WTC11 (cell line): ENCODE measurements at regions not wholly inside any gene's neighbourhood (a gene's known extent, or its start where the extent isn't known, plus 50 kb on each side); places are given as distances from the start of the nearest gene placed in this dataset.

Source experiments
- ATAC-seq: fragments of 200-7000 bp; cut with Tn5 transposase; 2 replicates; pipeline ENCODE4 v1.10.0; 2021; ENCODE audit warnings: mild to moderate bottlenecking, moderate library complexity
- CTCF ChIA-PET: fragments of 300-600 bp; sonication (Branson Sonifier 250); formaldehyde crosslinking; loops from one replicate; lab custom pipeline; 2021; ENCODE audit warnings: antibody characterized with exemption; lab: Charles Lee
- POLR2A ChIA-PET: fragments of 350-600 bp; sonication (Branson Sonifier 250); formaldehyde crosslinking; loops from one replicate; lab custom pipeline; 2021; ENCODE audit warnings: antibody characterized with exemption; lab: Charles Lee
- DNase-seq: peaks from one replicate; pipeline ENCODE4 v3.0.0; 2021; ENCODE audit warnings: low spot score
- H3K27ac Mint-ChIP-seq: 2 replicates; pipeline ENCODE4 v1.8.0; 2021; ENCODE audit warnings: mixed read lengths
- H3K27me3 Mint-ChIP-seq: 2 replicates; pipeline ENCODE4 v1.8.0; 2021; ENCODE audit warnings: low read depth, mild to moderate bottlenecking, moderate library complexity, mixed read lengths
- H3K36me3 Mint-ChIP-seq: 2 replicates; pipeline ENCODE4 v1.8.0; 2021; ENCODE audit warnings: mixed read lengths
- H3K4me1 Mint-ChIP-seq: 2 replicates; pipeline ENCODE4 v1.8.0; 2022; ENCODE audit warnings: mixed read lengths
- H3K4me3 Mint-ChIP-seq: 2 replicates; pipeline ENCODE4 v1.8.0; 2021; ENCODE audit warnings: mild to moderate bottlenecking, moderate library complexity, mixed read lengths
- H3K9me3 Mint-ChIP-seq: 2 replicates; pipeline ENCODE4 v1.8.0; 2021; ENCODE audit warnings: mixed read lengths
- ARID4B ChIP-seq: sonication (generic); formaldehyde crosslinking; IDR thresholded peaks from 2 replicates; pipeline ENCODE4 v1.8.0; 2023; ENCODE audit warnings: missing genetic modification reagents, mild to moderate bottlenecking, borderline replicate concordance
- ATF3 ChIP-seq: sonication (generic); formaldehyde crosslinking; conservative IDR thresholded peaks from 2 replicates; pipeline ENCODE4 v1.8.1; 2022; ENCODE audit warnings: mild to moderate bottlenecking, missing genetic modification reagents
- ERG ChIP-seq: fragments of 250-450 bp; sonication (Bioruptor Pico); IDR thresholded peaks from 2 replicates; pipeline ENCODE4 v1.8.0; 2021; ENCODE audit warnings: mild to moderate bottlenecking
- FOXP1 ChIP-seq: sonication (generic); formaldehyde crosslinking; IDR thresholded peaks from 2 replicates; pipeline ENCODE4 v1.8.0; 2022; ENCODE audit warnings: missing genetic modification reagents, mild to moderate bottlenecking, moderate library complexity, borderline replicate concordance
- NR1H2 ChIP-seq: sonication (generic); formaldehyde crosslinking; IDR thresholded peaks from 2 replicates; pipeline ENCODE4 v1.9.0; 2021; ENCODE audit warnings: mild to moderate bottlenecking, moderate library complexity, missing genetic modification reagents
- PREB ChIP-seq: sonication (generic); formaldehyde crosslinking; IDR thresholded peaks from 2 replicates; pipeline ENCODE4 v1.8.1; 2022; ENCODE audit warnings: mild to moderate bottlenecking, missing genetic modification reagents, moderate library complexity, borderline replicate concordance
- ZBTB43 ChIP-seq: sonication (generic); formaldehyde crosslinking; IDR thresholded peaks from 2 replicates; pipeline ENCODE4 v1.8.1; 2023; ENCODE audit warnings: mild to moderate bottlenecking, missing genetic modification reagents
- ZNF425 ChIP-seq: fragments of 250-450 bp; sonication (Bioruptor Pico); conservative IDR thresholded peaks from 2 replicates; pipeline ENCODE4 v1.9.0; 2021; ENCODE audit warnings: mild to moderate bottlenecking
- ZNF532 ChIP-seq: fragments of 250-450 bp; sonication (Bioruptor Pico); IDR thresholded peaks from 2 replicates; pipeline ENCODE4 v1.9.0; 2021; ENCODE audit warnings: mild to moderate bottlenecking, borderline replicate concordance
- ZSCAN18 ChIP-seq: fragments of 250-450 bp; sonication (Bioruptor Pico); IDR thresholded peaks from 2 replicates; pipeline ENCODE4 v2.1.2; 2022; ENCODE audit warnings: mild to moderate bottlenecking, moderate library complexity

- no peak for TF ChIP-seq ATF3 (CRISPR knock-in tag)
Observed at GRCh38 chr4:152099555-152099954, 338.7 kb upstream of the GATB start (continued).

- ChIA-PET POLR2A (no interaction called here), CTCF (no interaction called here)
- TF ChIP-seq ZNF425 = no peak
- no peak for TF ChIP-seq PREB
- no peak for TF ChIP-seq ARID4B (CRISPR knock-in tag)
- no peak for TF ChIP-seq ZNF532 (CRISPR knock-in tag)
- no peak for TF ChIP-seq ERG (CRISPR knock-in tag)
- TF ChIP-seq NR1H2 (CRISPR knock-in tag) = no peak
- TF ChIP-seq ZBTB43 (CRISPR knock-in tag) = no peak
- TF ChIP-seq FOXP1 (CRISPR knock-in tag) = no peak
- TF ChIP-seq ZSCAN18 (CRISPR knock-in tag) = no peak
- H3K4me1 Mint-ChIP-seq = peaks cover 17% of the 10 kb centered on the region
- H3K36me3 Mint-ChIP-seq = no peaks in the 10 kb centered on the region
- ATAC-seq (no peak), DNase-seq (no peak)
- H3K4me3 Mint-ChIP-seq = no peak overlapping the region
- no peaks in the 10 kb centered on the region for H3K9me3 Mint-ChIP-seq
- H3K27me3 Mint-ChIP-seq = no peaks in the 10 kb centered on the region; the same call in 1 of the 2 replicates
- 0 out of 2 replicates have a peak overlapping the region, but pooled peaks have one; percentile 34 for H3K27ac Mint-ChIP-seq
Observed at GRCh38 chr4:152099061-152099425, 338.2 kb upstream of the GATB start.
